HG03108 (cell line): ENCODE measurements at regions not wholly inside any gene's neighbourhood (a gene's known extent, or its start where the extent isn't known, plus 50 kb on each side); places are given as distances from the start of the nearest gene placed in this dataset.

Experiments
- ATAC-seq: cut with Tn5 transposase; IDR thresholded peaks from one replicate; pipeline ENCODE4 v1.9.1; 2021; ENCODE audit warnings: moderate library complexity; ENCODE audit not compliant: unreplicated experiment

GRCh38 chr3:23740517-23740965, 65.2 kb upstream of the UBE2E1 start:
- peak; percentile 81 for ATAC-seq

- ATAC-seq: no peak
Observed at GRCh38 chr3:23741036-23741706, 64.6 kb upstream of the UBE2E1 start.

GRCh38 chr3:23743141-23743784, 62.5 kb upstream of the UBE2E1 start:
- ATAC-seq: no peak

GRCh38 chr3:23746441-23746840, 59.3 kb upstream of the UBE2E1 start:
- ATAC-seq: no peak

GRCh38 chr3:23747841-23748240, 57.9 kb upstream of the UBE2E1 start:
- no peak for ATAC-seq

- no peak for ATAC-seq
Observed at GRCh38 chr3:23748398-23749110, 57.2 kb upstream of the UBE2E1 start.

GRCh38 chr3:23749609-23750008, 56.1 kb upstream of the UBE2E1 start:
- ATAC-seq: no peak

GRCh38 chr3:23750573-23751210, 55.1 kb upstream of the UBE2E1 start:
- no peak for ATAC-seq

GRCh38 chr3:23751212-23751723, 54.5 kb upstream of the UBE2E1 start:
- ATAC-seq: no peak

GRCh38 chr3:23752126-23752525, 53.6 kb upstream of the UBE2E1 start:
- ATAC-seq: no peak

GRCh38 chr3:23754215-23754614, 51.5 kb upstream of the UBE2E1 start:
- ATAC-seq: no peak
